H1 (cell line): ENCODE measurements at regions not wholly inside any gene's neighbourhood (a gene's known extent, or its start where the extent isn't known, plus 50 kb on each side); places are given as distances from the start of the nearest gene placed in this dataset.

Experiments
- CTCF ChIA-PET: fragments of 300-600 bp; sonication (Branson Sonifier 250); formaldehyde crosslinking; loops from one replicate; lab custom pipeline; 2021; ENCODE audit not compliant: partially characterized antibody; lab: Charles Lee
- POLR2A ChIA-PET: fragments of 300-600 bp; sonication (Branson Sonifier 250); formaldehyde crosslinking; loops from one replicate; lab custom pipeline; 2021; ENCODE audit warnings: inconsistent platforms; ENCODE audit not compliant: partially characterized antibody; lab: Charles Lee
- DNase-seq, 2 experiments: peaks; one replicate each; pipeline versions ENCODE4 v3.0.0 to v3.0.0-alpha.2; 2010 to 2022; ENCODE audit warnings: low spot score in 2 of 2, low read depth in 1 of 2, mixed read lengths in 1 of 2
- FAIRE-seq: peaks from 2 replicates; lab custom pipeline; 2011; peaks lifted over from hg19 to GRCh38; lab: Jason Lieb, UNC
- H2AFZ ChIP-seq: 2 replicates; pipeline ENCODE4 v1.8.1; 2012; ENCODE audit warnings: low read length, inconsistent platforms
- H2AK5ac ChIP-seq: 2 replicates; pipeline ENCODE4 v1.6.1; 2013; ENCODE audit warnings: low read depth, low read length
- H2BK120ac ChIP-seq: replicated peaks from 2 replicates; pipeline ENCODE3; 2013; ENCODE audit warnings: low read depth, low read length, inconsistent platforms
- H2BK12ac ChIP-seq: 2 replicates; pipeline ENCODE4 v1.6.1; 2013; ENCODE audit warnings: low read depth, low read length
- H2BK15ac ChIP-seq: 2 replicates; pipeline ENCODE4 v1.6.1; 2013; ENCODE audit warnings: low read length
- H2BK20ac ChIP-seq: 2 replicates; pipeline ENCODE4 v1.6.1; 2013; ENCODE audit warnings: low read length
- H2BK5ac ChIP-seq: 2 replicates; pipeline ENCODE4 v1.6.1; 2013; ENCODE audit warnings: low read depth, low read length
- H3K14ac ChIP-seq: 2 replicates; pipeline ENCODE4 v1.6.1; 2013; ENCODE audit warnings: inconsistent platforms; ENCODE audit not compliant: insufficient read length
- H3K18ac ChIP-seq: 2 replicates; pipeline ENCODE4 v1.6.1; 2013; ENCODE audit warnings: low read length; ENCODE audit errors: extremely low read depth
- H3K23ac ChIP-seq: 2 replicates; pipeline ENCODE4 v1.6.1; 2013; ENCODE audit warnings: inconsistent platforms; ENCODE audit not compliant: insufficient read length
- H3K23me2 ChIP-seq: 2 replicates; pipeline ENCODE4 v1.6.1; 2013; ENCODE audit warnings: low read depth, low read length
- H3K27ac ChIP-seq: 2 replicates; pipeline ENCODE4 v1.6.1; 2011; ENCODE audit warnings: low read depth, low read length, inconsistent platforms
- H3K27me3 ChIP-seq, 4 experiments: replicated peaks in 1 of 4; 1 replicate in 1 of 4; 2 replicates in 3 of 4; pipeline versions ENCODE4 v1.6.1 to v1.8.1; 2011 to 2013; ENCODE audit warnings: low read length in 3 of 4, mild to moderate bottlenecking in 3 of 4, inconsistent platforms in 2 of 4, mixed read lengths in 2 of 4, moderate library complexity in 1 of 4; ENCODE audit not compliant: control insufficient read depth in 3 of 4, insufficient read depth in 3 of 4; ENCODE audit errors: extremely low read depth in 1 of 4
- H3K36me3 ChIP-seq, 4 experiments: 2 replicates each; pipeline versions ENCODE4 v1.6.1 to v1.8.1; 2011 to 2013; ENCODE audit warnings: mild to moderate bottlenecking in 4 of 4, low read length in 3 of 4, moderate library complexity in 2 of 4, control low read depth in 1 of 4, inconsistent platforms in 1 of 4; ENCODE audit not compliant: insufficient read depth in 4 of 4, control insufficient read depth in 2 of 4
- H3K4ac ChIP-seq: replicated peaks from 2 replicates; pipeline ENCODE3; 2013; ENCODE audit warnings: low read length, low read depth, mixed read lengths, inconsistent platforms; ENCODE audit not compliant: insufficient read length
- H3K4me1 ChIP-seq, 4 experiments: replicated peaks in 1 of 4; 1 replicate in 1 of 4; 2 replicates in 3 of 4; pipeline versions ENCODE4 v1.6.1 to v1.8.1; 2011 to 2013; ENCODE audit warnings: low read length in 3 of 4, inconsistent platforms in 2 of 4, mixed read lengths in 1 of 4; ENCODE audit not compliant: insufficient read depth in 4 of 4, control insufficient read depth in 3 of 4
- H3K4me2 ChIP-seq, 2 experiments: 2 replicates each; pipeline versions ENCODE4 v1.6.1 to v1.8.1; 2011 to 2013; ENCODE audit warnings: low read depth in 2 of 2, low read length in 2 of 2, control low read depth in 1 of 2, inconsistent platforms in 1 of 2, mild to moderate bottlenecking in 1 of 2; ENCODE audit not compliant: insufficient read depth in 1 of 2
- H3K4me3 ChIP-seq, 4 experiments: fragments of 200-600, 300-600 bp in 1 of 4; sonication (generic), shearing (Covaris generic), sonication (Bioruptor Twin) in 1 of 4; 2 replicates each; pipeline versions ENCODE4 v1.5.1 to v1.8.1; 2011 to 2016; ENCODE audit warnings: low read length in 4 of 4, low read depth in 3 of 4, control low read depth in 2 of 4, inconsistent platforms in 2 of 4, mild to moderate bottlenecking in 2 of 4, mixed read lengths in 1 of 4, moderate library complexity in 1 of 4; ENCODE audit not compliant: insufficient read depth in 2 of 4; ENCODE audit errors: extremely low read depth in 1 of 4
- H3K56ac ChIP-seq: replicated peaks from 2 replicates; pipeline ENCODE3; 2013; ENCODE audit warnings: low read depth, mild to moderate bottlenecking, mixed read lengths, low read length, inconsistent platforms; ENCODE audit not compliant: insufficient read length
- H3K79me1 ChIP-seq: 2 replicates; pipeline ENCODE4 v1.6.1; 2013; ENCODE audit warnings: low read depth, low read length, control low read depth
- H3K79me2 ChIP-seq, 2 experiments: 2 replicates each; pipeline versions ENCODE4 v1.6.1 to v1.8.1; 2012 to 2013; ENCODE audit warnings: low read length in 2 of 2, mild to moderate bottlenecking in 2 of 2, inconsistent platforms in 1 of 2; ENCODE audit not compliant: insufficient read depth in 2 of 2, control insufficient read depth in 1 of 2
- H3K9ac ChIP-seq, 4 experiments: replicated peaks in 1 of 4; 1 replicate in 1 of 4; 2 replicates in 3 of 4; pipeline versions ENCODE4 v1.6.1 to v1.8.1; 2011 to 2013; ENCODE audit warnings: low read depth in 3 of 4, low read length in 3 of 4, control low read depth in 2 of 4, mild to moderate bottlenecking in 2 of 4, moderate library complexity in 2 of 4, inconsistent platforms in 1 of 4; ENCODE audit errors: extremely low read depth in 1 of 4
- H3K9me3 ChIP-seq, 2 experiments: 2 replicates each; pipeline versions ENCODE4 v1.6.1 to v1.8.1; 2012 to 2013; ENCODE audit warnings: mild to moderate bottlenecking in 2 of 2, moderate library complexity in 2 of 2, control low read depth in 1 of 2, inconsistent platforms in 1 of 2, low read depth in 1 of 2, low read length in 1 of 2, mixed read lengths in 1 of 2; ENCODE audit not compliant: insufficient read depth in 2 of 2
- H4K20me1 ChIP-seq, 2 experiments: replicated peaks in 1 of 2; 2 replicates each; pipeline versions ENCODE3 to v1.8.1; 2011 to 2013; ENCODE audit warnings: inconsistent platforms in 2 of 2, low read length in 2 of 2, mild to moderate bottlenecking in 1 of 2; ENCODE audit not compliant: insufficient read depth in 2 of 2, control insufficient read depth in 1 of 2
- H4K5ac ChIP-seq: 2 replicates; pipeline ENCODE4 v1.6.1; 2013; ENCODE audit warnings: low read length, low read depth, mixed read lengths, inconsistent platforms; ENCODE audit not compliant: insufficient read length
- H4K8ac ChIP-seq: 2 replicates; pipeline ENCODE4 v1.8.0; 2013; ENCODE audit warnings: mild to moderate bottlenecking, moderate library complexity, low read length, inconsistent platforms; ENCODE audit not compliant: insufficient read depth; ENCODE audit errors: extremely low read depth
- H4K91ac ChIP-seq: replicated peaks from 2 replicates; pipeline ENCODE3; 2013; ENCODE audit warnings: low read length, mixed read lengths, inconsistent platforms; ENCODE audit not compliant: insufficient read length
- WGBS, 2 experiments: shearing (Covaris generic) in 1 of 2; methylation state at CpG; one replicate each; pipeline versions ENCODE4 v1.1.6 to v1.1.7; 2013 to 2015; ENCODE audit warnings: low lambda C conversion rate in 2 of 2, mixed read lengths in 2 of 2, inconsistent platforms in 1 of 2, low coverage in 1 of 2, missing lambda C conversion rate in 1 of 2; ENCODE audit not compliant: insufficient replicate concordance in 2 of 2, insufficient coverage in 1 of 2, insufficient read length in 1 of 2; ENCODE audit errors: extremely low coverage in 1 of 2, missing lambda C conversion rate in 1 of 2; 5-methylcytosine and 5-hydroxymethylcytosine counted together

GRCh38 chr14:104386151-104386841 is 193.3 kb upstream of the C14orf180 start:
- no peaks in the 10 kb centered on the region for H3K36me3 ChIP-seq
- no peak overlapping the region for H3K4me3 ChIP-seq
- H3K79me2 ChIP-seq, result no peaks in the 10 kb centered on the region
- H3K9ac ChIP-seq, result no peak overlapping the region
- no peak overlapping the region for H4K91ac ChIP-seq
- no peak overlapping the region for H3K23ac ChIP-seq
- no peak overlapping the region for H2AFZ ChIP-seq
- no peak overlapping the region for H3K14ac ChIP-seq
- H3K4me1 ChIP-seq, result peaks cover 0 to 5% (median 0%) of the 10 kb centered on the region in 4 experiments; a peak in 2 of 7 replicates
- no peak overlapping the region for H2BK5ac ChIP-seq
- no peak overlapping the region for H3K56ac ChIP-seq
- H2BK12ac ChIP-seq, result no peak overlapping the region
- CTCF ChIA-PET, result interaction anchor here (0.8 to 2.3 kb wide), 4 partner anchors 10 to 229 kb away, joined by 3 to 6 read pairs (median 4); no protein-coding TSS in a partner anchor
- no peak overlapping the region for H4K5ac ChIP-seq
- H3K27me3 ChIP-seq, result no peaks in the 10 kb centered on the region
- H3K27ac ChIP-seq, result no peak overlapping the region
- H2AK5ac ChIP-seq, result no peak overlapping the region
- no peak overlapping the region for H2BK15ac ChIP-seq
- H2BK20ac ChIP-seq, result no peak overlapping the region
- no peaks in the 10 kb centered on the region; a peak in 1 of 4 replicates for H3K9me3 ChIP-seq
- no peaks in the 10 kb centered on the region for H3K23me2 ChIP-seq
- WGBS, 2 experiments, result 89% methylated on average over 26 of the region's 26 CpGs; no CpG with 5 or more reads in 1 of the 2 experiments
- H4K8ac ChIP-seq, result no peak overlapping the region
- POLR2A ChIA-PET, result no interaction called here
- no peak overlapping the region for H3K4me2 ChIP-seq
- DNase-seq, result no peak
- no peak overlapping the region for H3K18ac ChIP-seq
- no peaks in the 10 kb centered on the region for H4K20me1 ChIP-seq
- FAIRE-seq, result no peak
- H3K4ac ChIP-seq, result no peak overlapping the region
- no peak overlapping the region for H2BK120ac ChIP-seq
- no peaks in the 10 kb centered on the region; the same call in 1 of the 2 replicates for H3K79me1 ChIP-seq
